NCI-H2107 (cell line): ENCODE measurements at regions not wholly inside any gene's neighbourhood (a gene's known extent, or its start where the extent isn't known, plus 50 kb on each side); places are given as distances from the start of the nearest gene placed in this dataset.

Experiments
- DNase-seq: peaks from one replicate; lab custom pipeline; 2025; lab: John Stamatoyannopoulos, UW

DNA sequence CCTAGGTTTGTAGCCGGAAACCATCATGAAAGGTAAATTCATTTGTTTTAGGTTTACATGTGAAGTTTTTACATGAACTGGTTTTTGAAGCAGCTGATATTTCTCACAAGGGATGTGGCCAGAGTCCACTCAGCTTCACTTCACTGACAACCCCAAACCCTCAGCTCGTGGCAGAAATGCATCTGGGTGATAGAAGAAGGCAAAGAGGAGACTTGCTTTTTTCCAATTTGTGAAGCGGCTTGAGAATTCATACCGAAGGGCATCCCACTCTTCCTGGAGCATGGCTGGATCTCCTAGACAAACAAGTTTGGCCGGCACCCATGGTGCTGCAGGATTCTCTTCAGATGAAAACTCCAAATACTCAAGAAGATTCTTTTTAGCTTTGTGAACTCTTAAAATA is 392.8 kb upstream of the CNR1 start:
- DNase-seq: no peak

- DNase-seq: no peak
Measured at GRCh38 chr6:88556663-88557062, 390.5 kb upstream of the CNR1 start.

- no peak for DNase-seq
Measured at GRCh38 chr6:88548891-88549505, 382.9 kb upstream of the CNR1 start.

DNA sequence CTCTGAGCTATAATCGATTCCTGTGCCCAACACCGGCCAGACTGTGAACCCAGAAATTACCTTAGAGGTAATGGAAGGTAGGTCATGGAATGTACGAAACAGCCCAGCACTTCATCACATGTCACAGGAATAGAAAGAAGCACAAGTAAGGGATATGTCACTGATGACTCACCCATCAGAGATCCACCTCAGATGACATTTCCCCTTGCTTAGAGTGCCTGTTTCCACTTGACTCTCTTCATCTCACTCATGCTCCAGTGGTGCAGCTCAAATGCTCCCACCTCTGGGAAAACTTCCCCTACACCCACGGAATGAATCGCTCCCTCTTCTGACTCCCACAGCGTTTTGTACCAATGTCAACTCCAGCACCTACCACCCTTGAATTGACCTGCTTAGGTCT is 381.6 kb upstream of the CNR1 start:
- DNase-seq: no peak

DNA sequence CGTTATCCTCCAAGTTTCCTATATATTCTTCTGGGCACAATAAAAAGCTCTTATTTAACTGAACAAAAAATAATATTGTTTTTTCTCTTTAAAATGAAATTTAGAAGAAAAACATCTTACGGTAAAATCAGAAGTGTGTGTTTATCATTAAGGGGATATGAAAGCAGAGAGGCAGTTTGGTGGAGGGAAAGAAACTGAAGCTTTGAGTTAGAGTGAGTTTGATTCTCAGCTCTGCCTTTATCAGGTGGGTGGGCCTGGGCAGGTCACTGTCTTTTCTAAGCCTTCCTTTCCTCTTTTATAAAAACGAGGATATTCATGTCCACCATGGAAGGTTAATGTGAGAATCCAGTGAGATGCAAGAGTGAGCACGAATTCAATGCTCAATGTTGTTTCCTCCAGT is 379.8 kb upstream of the CNR1 start:
- no peak for DNase-seq

DNA sequence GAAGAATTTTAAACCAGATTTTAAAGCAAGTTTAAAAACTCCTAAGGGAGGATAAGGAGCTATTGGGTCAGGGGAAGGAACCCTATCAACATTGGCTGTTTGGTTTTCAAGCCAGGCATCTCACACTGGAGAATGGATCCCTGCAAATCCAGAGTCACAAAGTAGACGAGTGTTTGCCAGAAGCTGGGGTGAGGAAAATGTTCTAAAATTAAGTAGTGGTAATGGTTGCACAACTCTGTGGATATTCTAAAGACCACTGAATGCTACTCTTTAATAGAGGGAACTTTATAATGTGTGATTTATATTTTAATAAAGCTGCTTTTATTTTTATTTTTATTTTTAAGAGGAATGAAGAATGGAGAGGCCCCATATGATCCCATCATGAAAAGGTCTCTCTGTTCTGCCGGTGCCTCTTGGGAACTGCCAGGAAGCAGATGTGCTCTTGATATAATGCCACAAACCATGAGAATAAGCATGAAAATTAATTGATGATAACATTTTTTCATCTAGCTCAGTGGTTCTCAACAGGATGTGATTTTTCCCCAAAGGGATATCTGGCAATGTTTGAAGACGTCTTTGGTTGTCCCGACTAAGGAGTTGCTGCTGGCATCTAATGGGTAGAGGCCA is 379.0 kb upstream of the CNR1 start:
- DNase-seq: no peak

DNA sequence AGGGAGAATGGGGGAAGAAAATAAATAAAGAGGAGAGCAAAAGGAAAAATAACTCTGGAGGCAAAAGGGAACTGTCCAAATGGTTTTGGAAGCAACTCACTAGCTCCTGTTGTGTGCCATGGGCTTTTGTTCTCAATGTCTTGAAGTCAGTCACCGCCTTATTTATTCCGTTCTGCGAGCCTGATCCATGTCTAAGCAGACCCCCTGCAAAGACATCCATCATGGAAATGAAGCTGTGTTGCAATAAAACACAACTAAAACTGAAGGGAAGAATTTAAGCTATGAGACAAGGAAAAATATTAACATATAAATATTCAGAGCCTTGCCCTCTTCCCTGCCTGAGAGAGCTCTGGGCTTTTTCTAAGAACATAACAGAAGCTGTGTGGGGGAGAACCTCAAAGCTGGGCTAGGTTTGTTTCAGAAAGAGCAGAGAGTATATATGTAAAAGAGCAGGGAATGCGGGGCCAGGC is 373.2 kb upstream of the CNR1 start:
- no peak for DNase-seq

DNA sequence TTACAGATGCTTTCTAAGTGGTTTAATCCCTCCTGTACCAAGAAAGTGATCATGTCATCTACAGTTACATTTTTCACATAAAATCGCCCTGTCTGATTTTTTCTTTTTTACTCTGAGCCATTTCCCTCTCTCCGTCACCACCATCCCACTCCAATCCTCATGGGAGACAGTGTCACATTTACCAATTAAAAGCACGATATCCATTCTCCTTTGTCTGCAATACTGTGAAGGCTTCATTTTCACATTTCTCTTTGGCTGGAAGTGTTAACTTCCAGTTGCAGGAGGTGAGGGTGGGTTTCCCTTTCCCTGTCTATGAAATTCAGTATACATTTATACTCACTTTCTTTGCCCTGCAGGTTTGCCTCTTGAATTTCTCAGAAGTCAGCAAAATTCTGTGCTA is 372.7 kb upstream of the CNR1 start:
- DNase-seq: no peak

- DNase-seq: no peak
Measured at GRCh38 chr6:88538130-88538706, 372.1 kb upstream of the CNR1 start.

DNA sequence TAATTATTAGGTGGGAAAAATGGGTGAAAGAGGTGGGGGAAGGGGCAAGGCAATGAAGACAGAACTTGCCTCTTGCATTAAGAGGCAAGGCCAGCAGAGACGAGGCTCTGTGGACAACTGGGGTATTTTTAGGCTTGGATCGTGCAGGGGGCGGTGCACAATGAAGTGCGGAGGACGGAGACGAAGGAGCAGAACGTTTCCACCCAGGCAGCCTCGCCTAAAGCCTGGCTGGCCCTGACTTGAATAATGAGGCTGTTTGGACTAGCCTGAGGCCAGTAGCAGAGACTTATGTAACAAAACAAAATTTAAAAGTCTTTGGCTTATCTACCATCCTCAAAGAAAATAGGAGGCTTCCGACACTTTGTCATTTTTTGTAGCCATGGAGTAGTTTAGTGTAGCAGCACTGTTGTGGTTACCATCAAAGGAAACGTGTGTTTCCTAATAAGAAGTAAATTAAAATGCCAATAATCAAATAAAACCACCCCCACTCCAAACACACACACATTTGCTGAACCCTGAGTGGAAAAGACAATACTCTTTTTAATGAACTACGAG is 370.0 kb upstream of the CNR1 start:
- DNase-seq: no peak

- DNase-seq: no peak
Measured at GRCh38 chr6:88535306-88535705, 369.2 kb upstream of the CNR1 start.

GRCh38 chr6:88532241-88532860 is 366.2 kb upstream of the CNR1 start:
- DNase-seq: no peak

GRCh38 chr6:88529726-88530125 is 363.6 kb upstream of the CNR1 start:
- no peak for DNase-seq

GRCh38 chr6:88520445-88520844 is 354.3 kb upstream of the CNR1 start:
- no peak for DNase-seq

DNA sequence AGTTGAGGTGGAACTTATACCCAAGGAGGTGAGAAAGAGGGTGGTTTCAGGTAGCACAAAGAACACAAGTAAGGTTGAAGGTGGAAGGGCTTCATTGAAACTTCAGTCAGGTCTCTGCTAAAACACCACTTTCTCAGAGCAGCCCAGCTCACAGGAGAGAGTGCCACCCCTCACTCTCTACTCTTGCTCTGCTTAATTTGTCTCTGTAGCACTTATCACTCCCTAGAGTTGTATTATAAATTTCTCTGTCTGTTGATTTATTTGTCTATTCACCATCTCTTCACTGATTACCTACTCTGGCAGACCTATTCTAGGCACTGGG is 353.8 kb upstream of the CNR1 start:
- no peak for DNase-seq

- DNase-seq: no peak
Measured at GRCh38 chr6:88519301-88520016, 353.3 kb upstream of the CNR1 start.

GRCh38 chr6:88517737-88518136 is 351.6 kb upstream of the CNR1 start:
- DNase-seq: no peak

- DNase-seq: no peak
Measured at GRCh38 chr6:88513920-88514319, 347.8 kb upstream of the CNR1 start.

DNA sequence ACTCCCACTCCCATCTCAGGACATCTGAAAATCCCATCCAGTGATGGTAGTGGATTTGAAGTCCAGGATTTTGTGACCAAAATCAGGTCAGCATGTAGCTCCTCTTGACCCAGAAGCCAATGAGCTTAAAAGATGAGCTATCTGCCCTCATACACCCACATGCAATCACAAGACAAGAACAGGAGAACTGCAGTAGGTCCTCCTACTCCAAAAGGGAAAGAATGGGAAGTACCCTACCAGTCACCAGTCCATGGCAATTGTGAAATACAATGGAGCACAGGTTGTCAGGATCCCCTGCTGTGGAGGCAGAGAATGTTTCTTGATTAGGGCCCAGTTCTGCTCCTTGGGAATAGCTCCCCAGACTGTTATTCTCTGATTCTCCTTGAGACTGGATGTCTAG is 347.3 kb upstream of the CNR1 start:
- DNase-seq: no peak

GRCh38 chr6:88512951-88513350 is 346.8 kb upstream of the CNR1 start:
- no peak for DNase-seq

DNA sequence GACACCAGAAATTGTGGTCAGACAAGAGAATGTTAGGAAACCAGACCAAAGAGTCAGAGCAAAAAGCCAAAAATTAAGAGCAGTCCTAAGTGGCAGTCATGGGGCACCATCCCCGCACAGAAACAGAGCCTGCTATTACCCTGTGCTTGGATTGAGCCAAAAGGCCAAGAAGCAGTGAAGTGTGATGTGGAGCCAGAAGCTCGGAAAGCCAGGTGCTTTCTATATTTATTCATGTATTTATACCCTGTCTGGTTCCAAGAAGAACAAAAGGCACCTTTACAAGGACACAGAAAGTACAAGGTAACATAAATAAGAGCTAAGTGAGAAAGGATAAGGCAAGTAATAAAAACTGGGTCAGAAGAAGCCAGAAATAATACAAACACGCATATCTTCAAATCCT is 336.2 kb upstream of the CNR1 start:
- DNase-seq: no peak

- DNase-seq: no peak
Measured at GRCh38 chr6:88499845-88500699, 333.9 kb upstream of the CNR1 start.
